DOHH2 (cell line): ENCODE measurements at regions not wholly inside any gene's neighbourhood (a gene's known extent, or its start where the extent isn't known, plus 50 kb on each side); places are given as distances from the start of the nearest gene placed in this dataset.

Experiments used
- H3F3A ChIP-seq: fragments of 200-600 bp; sonication (generic), shearing (Covaris generic); 2 replicates; pipeline ENCODE4 v1.6.0; 2016; ENCODE audit warnings: antibody characterized with exemption, mild to moderate bottlenecking; ENCODE audit not compliant: control insufficient read depth, insufficient read depth
- H3K27ac ChIP-seq: fragments of 200-600 bp; sonication (generic); 2 replicates; pipeline ENCODE4 v1.5.1; 2014; ENCODE audit warnings: low read depth, mild to moderate bottlenecking, low read length, moderate library complexity
- H3K27me3 ChIP-seq: fragments of 200-600 bp; sonication (generic); 2 replicates; pipeline ENCODE4 v1.6.1; 2014; ENCODE audit warnings: mild to moderate bottlenecking, low read length, mixed read lengths; ENCODE audit not compliant: control insufficient read depth
- H3K36me3 ChIP-seq: fragments of 200-600 bp; sonication (generic); 2 replicates; pipeline ENCODE4 v1.6.1; 2014; ENCODE audit warnings: mild to moderate bottlenecking, low read length, moderate library complexity, mixed read lengths; ENCODE audit not compliant: control insufficient read depth
- H3K4me1 ChIP-seq: fragments of 200-600 bp; sonication (generic); 2 replicates; pipeline ENCODE4 v1.6.1; 2014; ENCODE audit warnings: mild to moderate bottlenecking, low read length, mixed read lengths; ENCODE audit not compliant: control insufficient read depth
- H3K4me2 ChIP-seq: fragments of 200-600 bp; sonication (generic); 2 replicates; pipeline ENCODE4 v1.6.0; 2014; ENCODE audit warnings: mild to moderate bottlenecking, low read length, moderate library complexity
- H3K4me3 ChIP-seq: fragments of 200-600 bp; sonication (generic); 2 replicates; pipeline ENCODE4 v1.5.1; 2014; ENCODE audit warnings: mild to moderate bottlenecking, low read length, mixed read lengths
- H3K79me2 ChIP-seq: fragments of 200-600 bp; sonication (generic); 2 replicates; pipeline ENCODE4 v1.6.1; 2014; ENCODE audit warnings: mild to moderate bottlenecking, low read length, mixed read lengths; ENCODE audit not compliant: control insufficient read depth
- H3K9me2 ChIP-seq: fragments of 200-600 bp; sonication (generic); replicated peaks from 2 replicates; pipeline ENCODE4 v1.6.1; 2014; ENCODE audit warnings: mild to moderate bottlenecking, low read length, mixed read lengths; ENCODE audit not compliant: control insufficient read depth
- H3K9me3 ChIP-seq: fragments of 200-600 bp; sonication (generic); 2 replicates; pipeline ENCODE4 v1.6.1; 2014; ENCODE audit warnings: antibody characterized with exemption, low read length, mixed read lengths; ENCODE audit not compliant: control insufficient read depth, insufficient read depth
- H4K20me1 ChIP-seq: fragments of 200-600 bp; sonication (generic); 2 replicates; pipeline ENCODE4 v1.6.0; 2014; ENCODE audit warnings: low read depth, mild to moderate bottlenecking, antibody characterized with exemption, low read length, moderate library complexity; ENCODE audit not compliant: control insufficient read depth, insufficient read depth
- EZH2phosphoT487 ChIP-seq: fragments of 200-600 bp; sonication (generic); IDR thresholded peaks from 2 replicates; pipeline ENCODE4 v1.6.1; 2017; ENCODE audit warnings: borderline replicate concordance, mild to moderate bottlenecking, antibody characterized with exemption, low read length, moderate library complexity, mixed read lengths
- TF ChIP-seq, protein P1 (sequence below): fragments of 200-600 bp; sonication (generic); IDR thresholded peaks from one replicate; pipeline ENCODE4 v1.5.1; 2014; ENCODE audit warnings: antibody characterized with exemption, mild to moderate bottlenecking, low read depth, low read length; ENCODE audit not compliant: poor library complexity, severe bottlenecking

DNA sequence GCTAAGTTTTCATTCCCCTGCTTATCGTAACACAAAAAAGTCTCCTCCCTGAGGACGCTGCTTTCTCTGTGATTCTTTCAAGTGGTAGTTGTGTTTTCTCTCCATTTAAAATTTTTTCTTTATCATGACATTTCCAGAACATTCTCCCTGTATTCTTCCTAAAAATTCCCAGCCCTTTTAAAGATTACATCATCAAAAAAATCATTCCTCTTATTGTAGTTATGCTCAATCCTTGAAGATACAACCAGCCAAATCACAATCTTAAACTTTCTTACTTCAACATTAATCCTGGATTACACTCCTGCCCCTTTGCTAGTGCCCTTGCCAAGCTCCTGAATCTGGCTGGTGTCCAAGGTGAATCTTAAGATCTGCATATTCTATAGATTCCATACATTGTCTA is 163.7 kb upstream of the CBLB start:
- H3K27me3 ChIP-seq = no peaks in the 10 kb centered on the region
- H3K4me1 ChIP-seq = no peaks in the 10 kb centered on the region
- H3K36me3 ChIP-seq = no peaks in the 10 kb centered on the region
- H4K20me1 ChIP-seq = no peaks in the 10 kb centered on the region
- H3K4me3 ChIP-seq = no peak overlapping the region
- H3K27ac ChIP-seq = no peak overlapping the region
- H3K79me2 ChIP-seq = no peaks in the 10 kb centered on the region
- H3K9me2 ChIP-seq = no peaks in the 10 kb centered on the region
- H3K4me2 ChIP-seq = no peak overlapping the region
- no peaks in the 10 kb centered on the region for H3F3A ChIP-seq
- no peaks in the 10 kb centered on the region for H3K9me3 ChIP-seq
- TF ChIP-seq, protein P1, sequence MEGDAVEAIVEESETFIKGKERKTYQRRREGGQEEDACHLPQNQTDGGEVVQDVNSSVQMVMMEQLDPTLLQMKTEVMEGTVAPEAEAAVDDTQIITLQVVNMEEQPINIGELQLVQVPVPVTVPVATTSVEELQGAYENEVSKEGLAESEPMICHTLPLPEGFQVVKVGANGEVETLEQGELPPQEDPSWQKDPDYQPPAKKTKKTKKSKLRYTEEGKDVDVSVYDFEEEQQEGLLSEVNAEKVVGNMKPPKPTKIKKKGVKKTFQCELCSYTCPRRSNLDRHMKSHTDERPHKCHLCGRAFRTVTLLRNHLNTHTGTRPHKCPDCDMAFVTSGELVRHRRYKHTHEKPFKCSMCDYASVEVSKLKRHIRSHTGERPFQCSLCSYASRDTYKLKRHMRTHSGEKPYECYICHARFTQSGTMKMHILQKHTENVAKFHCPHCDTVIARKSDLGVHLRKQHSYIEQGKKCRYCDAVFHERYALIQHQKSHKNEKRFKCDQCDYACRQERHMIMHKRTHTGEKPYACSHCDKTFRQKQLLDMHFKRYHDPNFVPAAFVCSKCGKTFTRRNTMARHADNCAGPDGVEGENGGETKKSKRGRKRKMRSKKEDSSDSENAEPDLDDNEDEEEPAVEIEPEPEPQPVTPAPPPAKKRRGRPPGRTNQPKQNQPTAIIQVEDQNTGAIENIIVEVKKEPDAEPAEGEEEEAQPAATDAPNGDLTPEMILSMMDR = no peak
- no peak for TF ChIP-seq EZH2phosphoT487

DNA sequence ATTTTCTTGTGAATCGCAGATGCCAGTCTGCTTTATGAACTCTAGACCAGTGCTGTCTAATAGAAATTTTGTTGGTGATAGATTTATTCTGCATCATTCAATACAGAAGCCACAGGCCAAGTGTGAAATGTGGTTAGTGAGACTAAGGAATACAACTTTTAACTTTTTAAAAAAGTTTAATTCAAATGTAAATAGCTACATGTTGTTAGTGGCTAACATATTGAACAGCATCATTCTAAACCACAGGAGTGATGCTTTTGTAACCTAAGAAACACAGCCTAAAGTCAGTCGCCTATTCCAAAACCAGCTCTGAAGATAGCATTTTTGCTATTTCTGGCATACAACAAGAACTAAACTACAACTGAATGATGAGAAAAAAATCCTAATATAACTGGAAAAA is 164.8 kb upstream of the CBLB start:
- no peaks in the 10 kb centered on the region for H3F3A ChIP-seq
- H3K4me2 ChIP-seq = no peak overlapping the region
- H3K36me3 ChIP-seq = no peaks in the 10 kb centered on the region
- no peaks in the 10 kb centered on the region for H3K9me3 ChIP-seq
- no peaks in the 10 kb centered on the region for H3K9me2 ChIP-seq
- no peaks in the 10 kb centered on the region for H4K20me1 ChIP-seq
- no peaks in the 10 kb centered on the region for H3K79me2 ChIP-seq
- no peak overlapping the region for H3K27ac ChIP-seq
- no peak overlapping the region for H3K4me3 ChIP-seq
- no peaks in the 10 kb centered on the region for H3K27me3 ChIP-seq
- TF ChIP-seq, protein P1 = no peak
- TF ChIP-seq EZH2phosphoT487 = no peak
- H3K4me1 ChIP-seq = no peaks in the 10 kb centered on the region

DNA sequence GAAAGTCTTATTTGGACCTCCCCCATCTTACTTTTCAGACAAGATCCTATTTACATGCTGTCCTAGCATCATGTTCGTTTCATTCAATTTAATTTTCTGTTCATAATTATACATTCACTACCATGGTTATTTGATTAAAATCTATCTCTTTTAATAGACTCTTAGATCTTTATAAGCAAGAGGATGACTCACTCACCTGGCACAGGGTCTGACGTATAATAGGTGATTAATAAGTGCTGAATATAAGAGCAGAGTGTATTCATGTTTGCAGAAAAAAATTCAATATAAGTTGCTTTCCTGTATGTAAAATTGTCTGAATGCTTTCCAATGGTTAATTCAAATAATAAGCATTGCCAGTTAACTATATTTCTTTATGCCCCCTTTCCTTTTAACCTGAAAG is 165.5 kb upstream of the CBLB start:
- Histone ChIP-seq H3K4me2 (no peak overlapping the region), H3K36me3 (no peaks in the 10 kb centered on the region), H3K9me3 (no peaks in the 10 kb centered on the region), H3F3A (no peaks in the 10 kb centered on the region), H3K79me2 (no peaks in the 10 kb centered on the region), H3K27me3 (no peaks in the 10 kb centered on the region), H3K4me3 (no peak overlapping the region), H4K20me1 (no peaks in the 10 kb centered on the region), H3K4me1 (no peaks in the 10 kb centered on the region), H3K9me2 (no peaks in the 10 kb centered on the region), H3K27ac (no peak overlapping the region)
- no peak for TF ChIP-seq EZH2phosphoT487
- TF ChIP-seq, protein P1 = no peak

DNA sequence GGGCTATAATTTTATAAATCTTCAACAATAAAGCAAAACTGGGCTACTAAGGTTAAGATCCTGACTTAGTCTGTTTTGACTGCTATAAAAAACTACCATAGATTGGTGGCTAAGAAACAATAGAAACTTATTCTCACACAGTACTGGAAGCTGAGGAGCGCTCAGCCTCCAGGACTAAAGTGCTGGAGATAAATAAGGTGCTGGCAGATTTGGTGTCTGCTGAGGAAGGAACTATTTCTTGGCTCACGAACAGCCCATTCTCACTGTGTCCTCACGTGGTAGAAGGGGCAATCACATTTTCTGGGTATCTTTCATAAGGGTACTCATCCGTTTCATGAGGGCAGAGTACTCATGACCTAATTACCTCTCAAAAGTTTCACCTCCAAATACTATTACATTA is 166.8 kb upstream of the CBLB start:
- Histone ChIP-seq H3K9me3 (no peaks in the 10 kb centered on the region), H3K36me3 (no peaks in the 10 kb centered on the region), H3K4me1 (0 out of 2 replicates have a peak, but pooled peaks cover 5% of the 10 kb centered on the region), H3K4me2 (no peak overlapping the region), H3K79me2 (no peaks in the 10 kb centered on the region), H3F3A (no peaks in the 10 kb centered on the region), H3K9me2 (no peaks in the 10 kb centered on the region), H3K4me3 (no peak overlapping the region), H3K27ac (no peak overlapping the region), H3K27me3 (no peaks in the 10 kb centered on the region), H4K20me1 (no peaks in the 10 kb centered on the region)
- TF ChIP-seq, protein P1 = no peak
- no peak for TF ChIP-seq EZH2phosphoT487
